NCI-H2227 treated with DMSO at 0.1 percent for 48 hours (cell line): ENCODE measurements at regions not wholly inside any gene's neighbourhood (a gene's known extent, or its start where the extent isn't known, plus 50 kb on each side); places are given as distances from the start of the nearest gene placed in this dataset.
"Not testable (repeated sequence)": the region's sequence is repeated elsewhere in the genome, so short reads cannot be mapped to it uniquely, and the experiment has no call there.

Source experiments
- DNase-seq: peaks from one replicate; lab custom pipeline; 2025; lab: John Stamatoyannopoulos, UW

- DNase-seq, result not testable (repeated sequence)
Measured at GRCh38 chr22:19662049-19662684, 52.1 kb upstream of the SEPTIN5 start.

- no peak for DNase-seq
Measured at GRCh38 chr22:19663286-19663815, 51.0 kb upstream of the SEPTIN5 start.

GRCh38 chr22:19663821-19664355 is 50.4 kb upstream of the SEPTIN5 start:
- peak; percentile 21 for DNase-seq

- DNase-seq, result no peak
Measured at GRCh38 chr22:19664406-19664805, 49.9 kb upstream of the SEPTIN5 start.
